HL-60 (cell line): ENCODE measurements at regions not wholly inside any gene's neighbourhood (a gene's known extent, or its start where the extent isn't known, plus 50 kb on each side); places are given as distances from the start of the nearest gene placed in this dataset.
"Not testable (repeated sequence)": the region's sequence is repeated elsewhere in the genome, so short reads cannot be mapped to it uniquely, and the experiment has no call there.

Source experiments
- DNase-seq, 2 experiments: peaks; one replicate each; pipeline ENCODE4 v3.0.0-alpha.2; 2010 to 2020; ENCODE audit warnings: low read depth in 1 of 2, low spot score in 1 of 2
- H3K27ac ChIP-seq: fragments of 250-450 bp; sonication (Bioruptor Pico); replicated peaks from 2 replicates; pipeline ENCODE4 v1.5.1; 2020; ENCODE audit warnings: mild to moderate bottlenecking, moderate library complexity
- H3K27me3 ChIP-seq: fragments of 250-450 bp; sonication (Bioruptor Pico); 2 replicates; pipeline ENCODE4 v1.5.1; 2021; ENCODE audit warnings: mild to moderate bottlenecking, moderate library complexity; ENCODE audit not compliant: insufficient read depth, poor library complexity, severe bottlenecking
- H3K4me3 ChIP-seq: replicated peaks from 2 replicates; pipeline ENCODE4 v1.5.1; 2011; ENCODE audit warnings: mild to moderate bottlenecking, control low read depth, low read length; ENCODE audit not compliant: insufficient read depth
- CTCF ChIP-seq: IDR thresholded peaks from one replicate; pipeline ENCODE4 v1.5.1; 2011; ENCODE audit warnings: low read length, control low read depth, inconsistent platforms; ENCODE audit not compliant: insufficient read depth
- GABPA ChIP-seq: IDR thresholded peaks from 2 replicates; pipeline ENCODE4 v1.6.1; 2012; ENCODE audit warnings: low read depth
- POLR2AphosphoS5 ChIP-seq: IDR thresholded peaks from 2 replicates; pipeline ENCODE4 v1.6.1; 2012; ENCODE audit warnings: low read depth
- SPI1 ChIP-seq: IDR thresholded peaks from 2 replicates; pipeline ENCODE4 v1.6.1; 2012; ENCODE audit warnings: low read depth, mild to moderate bottlenecking, borderline replicate concordance
- TF ChIP-seq, protein P1 (sequence below): IDR thresholded peaks from 2 replicates; pipeline ENCODE4 v1.6.1; 2012; ENCODE audit warnings: low read depth; ENCODE audit not compliant: insufficient replicate concordance

DNA sequence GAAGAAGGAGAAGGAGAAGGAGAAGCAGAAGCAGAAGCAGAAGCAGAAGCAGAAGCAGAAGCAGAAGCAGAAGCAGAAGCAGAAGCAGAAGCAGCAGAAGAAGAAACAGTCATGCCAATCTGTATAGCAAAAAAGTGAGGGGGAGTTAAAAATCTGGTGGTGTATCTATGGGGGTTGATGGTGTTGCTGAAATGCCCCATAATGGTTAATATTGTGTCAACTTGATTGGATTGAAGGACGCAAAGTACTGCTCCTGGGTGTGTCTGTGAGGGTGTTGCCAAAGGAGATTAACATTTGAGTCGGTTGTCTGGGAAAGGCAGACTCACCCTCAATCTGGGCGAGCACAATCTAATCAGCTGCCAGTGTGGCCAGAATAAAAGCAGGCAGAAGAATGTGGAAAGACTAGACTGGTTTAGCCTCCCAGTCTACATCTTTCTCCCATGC lies 120.3 kb downstream of the AKR1D1 start:
- not testable (repeated sequence) for H3K27me3 ChIP-seq, H3K4me3 ChIP-seq
- peak; percentile 71 to 79 for DNase-seq
- peak overlapping the region; percentile 42; the same call in 1 of the 2 replicates for H3K27ac ChIP-seq
- TF ChIP-seq SPI1, result peak; percentile 45; the same call in 1 of the 2 replicates

GRCh38 chr7:138196971-138197896 lies 121.0 kb downstream of the AKR1D1 start:
- no peak overlapping the region for H3K4me3 ChIP-seq
- H3K27me3 ChIP-seq, result no peaks in the 10 kb centered on the region
- DNase-seq, result no peak
- H3K27ac ChIP-seq, result peak overlapping the region; percentile 18; the same call in 1 of the 2 replicates
- TF ChIP-seq POLR2AphosphoS5 (no peak), SPI1 (no peak), CTCF (no peak), GABPA (no peak)
- TF ChIP-seq, protein P1, sequence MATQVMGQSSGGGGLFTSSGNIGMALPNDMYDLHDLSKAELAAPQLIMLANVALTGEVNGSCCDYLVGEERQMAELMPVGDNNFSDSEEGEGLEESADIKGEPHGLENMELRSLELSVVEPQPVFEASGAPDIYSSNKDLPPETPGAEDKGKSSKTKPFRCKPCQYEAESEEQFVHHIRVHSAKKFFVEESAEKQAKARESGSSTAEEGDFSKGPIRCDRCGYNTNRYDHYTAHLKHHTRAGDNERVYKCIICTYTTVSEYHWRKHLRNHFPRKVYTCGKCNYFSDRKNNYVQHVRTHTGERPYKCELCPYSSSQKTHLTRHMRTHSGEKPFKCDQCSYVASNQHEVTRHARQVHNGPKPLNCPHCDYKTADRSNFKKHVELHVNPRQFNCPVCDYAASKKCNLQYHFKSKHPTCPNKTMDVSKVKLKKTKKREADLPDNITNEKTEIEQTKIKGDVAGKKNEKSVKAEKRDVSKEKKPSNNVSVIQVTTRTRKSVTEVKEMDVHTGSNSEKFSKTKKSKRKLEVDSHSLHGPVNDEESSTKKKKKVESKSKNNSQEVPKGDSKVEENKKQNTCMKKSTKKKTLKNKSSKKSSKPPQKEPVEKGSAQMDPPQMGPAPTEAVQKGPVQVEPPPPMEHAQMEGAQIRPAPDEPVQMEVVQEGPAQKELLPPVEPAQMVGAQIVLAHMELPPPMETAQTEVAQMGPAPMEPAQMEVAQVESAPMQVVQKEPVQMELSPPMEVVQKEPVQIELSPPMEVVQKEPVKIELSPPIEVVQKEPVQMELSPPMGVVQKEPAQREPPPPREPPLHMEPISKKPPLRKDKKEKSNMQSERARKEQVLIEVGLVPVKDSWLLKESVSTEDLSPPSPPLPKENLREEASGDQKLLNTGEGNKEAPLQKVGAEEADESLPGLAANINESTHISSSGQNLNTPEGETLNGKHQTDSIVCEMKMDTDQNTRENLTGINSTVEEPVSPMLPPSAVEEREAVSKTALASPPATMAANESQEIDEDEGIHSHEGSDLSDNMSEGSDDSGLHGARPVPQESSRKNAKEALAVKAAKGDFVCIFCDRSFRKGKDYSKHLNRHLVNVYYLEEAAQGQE, result no peak

GRCh38 chr7:138204285-138204981 lies 128.2 kb downstream of the AKR1D1 start:
- no peak overlapping the region for H3K4me3 ChIP-seq
- no peak for DNase-seq
- TF ChIP-seq POLR2AphosphoS5, result no peak
- TF ChIP-seq GABPA, result no peak
- no peak for TF ChIP-seq CTCF
- TF ChIP-seq, protein P1, result no peak
- TF ChIP-seq SPI1, result no peak
- H3K27ac ChIP-seq, result no peak overlapping the region
- H3K27me3 ChIP-seq, result no peaks in the 10 kb centered on the region

DNA sequence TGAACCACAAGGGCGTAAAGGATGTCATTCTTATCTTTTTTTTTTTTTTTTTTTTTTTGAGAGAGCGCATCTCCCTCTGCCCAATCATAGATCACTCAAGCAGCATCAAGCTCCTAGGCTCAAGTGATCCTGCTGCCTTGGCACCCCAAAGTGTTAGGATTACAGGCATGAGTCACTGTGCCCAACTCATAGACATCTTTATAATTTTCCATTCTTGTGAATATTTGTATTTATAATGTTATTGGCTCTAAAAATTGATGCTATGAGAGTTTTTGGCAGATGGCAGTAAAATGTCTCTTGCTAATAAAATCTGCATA lies 128.7 kb downstream of the AKR1D1 start:
- no peaks in the 10 kb centered on the region for H3K27me3 ChIP-seq
- H3K4me3 ChIP-seq, result no peak overlapping the region
- DNase-seq, result no peak
- no peak overlapping the region for H3K27ac ChIP-seq
- TF ChIP-seq CTCF (no peak), GABPA (no peak), SPI1 (no peak), POLR2AphosphoS5 (no peak)
- TF ChIP-seq, protein P1, result no peak
